Mammary epithelial cell (primary cell): ENCODE measurements at regions not wholly inside any gene's neighbourhood (a gene's known extent, or its start where the extent isn't known, plus 50 kb on each side); places are given as distances from the start of the nearest gene placed in this dataset.

Experiments used
- EZH2 ChIP-seq: IDR thresholded peaks from 2 replicates; pipeline ENCODE4 v1.6.1; 2012; ENCODE audit warnings: low read length, inconsistent platforms, borderline replicate concordance
- TF ChIP-seq, protein P1 (sequence below), 2 donors: IDR thresholded peaks in 1 of 2; conservative IDR thresholded peaks in 1 of 2; 2 replicates each; pipeline ENCODE4 v1.5.1; 2011 to 2012; ENCODE audit warnings: inconsistent platforms in 2 of 2, low read length in 2 of 2, mild to moderate bottlenecking in 2 of 2, control low read depth in 1 of 2, low read depth in 1 of 2; ENCODE audit not compliant: insufficient read depth in 1 of 2; ENCODE audit errors: extremely low read depth in 1 of 2

DNA sequence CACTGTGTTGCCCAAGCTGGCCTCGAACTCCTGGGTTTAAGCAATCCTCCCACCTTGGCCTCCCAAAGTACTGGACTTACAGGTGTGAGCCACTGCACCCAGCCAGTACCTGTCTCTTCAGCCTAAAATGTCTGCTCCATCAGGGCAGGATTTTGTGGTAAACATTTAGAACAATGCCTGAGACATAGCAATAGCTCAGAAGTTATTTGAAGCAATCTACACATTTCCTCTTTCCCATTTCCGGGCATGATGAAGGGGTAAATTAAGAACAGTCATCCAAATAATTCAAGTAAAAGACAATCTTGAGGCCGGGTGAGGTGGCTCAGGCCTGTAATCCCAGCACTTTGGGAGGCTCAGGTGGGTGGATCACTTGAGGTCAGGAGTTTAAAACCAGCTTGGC is 69.0 kb upstream of the ZNF217 start:
- TF ChIP-seq, protein P1, sequence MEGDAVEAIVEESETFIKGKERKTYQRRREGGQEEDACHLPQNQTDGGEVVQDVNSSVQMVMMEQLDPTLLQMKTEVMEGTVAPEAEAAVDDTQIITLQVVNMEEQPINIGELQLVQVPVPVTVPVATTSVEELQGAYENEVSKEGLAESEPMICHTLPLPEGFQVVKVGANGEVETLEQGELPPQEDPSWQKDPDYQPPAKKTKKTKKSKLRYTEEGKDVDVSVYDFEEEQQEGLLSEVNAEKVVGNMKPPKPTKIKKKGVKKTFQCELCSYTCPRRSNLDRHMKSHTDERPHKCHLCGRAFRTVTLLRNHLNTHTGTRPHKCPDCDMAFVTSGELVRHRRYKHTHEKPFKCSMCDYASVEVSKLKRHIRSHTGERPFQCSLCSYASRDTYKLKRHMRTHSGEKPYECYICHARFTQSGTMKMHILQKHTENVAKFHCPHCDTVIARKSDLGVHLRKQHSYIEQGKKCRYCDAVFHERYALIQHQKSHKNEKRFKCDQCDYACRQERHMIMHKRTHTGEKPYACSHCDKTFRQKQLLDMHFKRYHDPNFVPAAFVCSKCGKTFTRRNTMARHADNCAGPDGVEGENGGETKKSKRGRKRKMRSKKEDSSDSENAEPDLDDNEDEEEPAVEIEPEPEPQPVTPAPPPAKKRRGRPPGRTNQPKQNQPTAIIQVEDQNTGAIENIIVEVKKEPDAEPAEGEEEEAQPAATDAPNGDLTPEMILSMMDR (conservative IDR thresholded peaks at IDR 0.05 in 1 of 2, IDR thresholded peaks at IDR 0.05 in 1 of 2; ENCODE audit: extremely low read depth in 1 of 2, insufficient read depth in 1 of 2, low read depth in 1 of 2, low read length in 2 of 2) = no peak
- TF ChIP-seq EZH2 = no peak
